C4-2B (cell line): ENCODE measurements at regions not wholly inside any gene's neighbourhood (a gene's known extent, or its start where the extent isn't known, plus 50 kb on each side); places are given as distances from the start of the nearest gene placed in this dataset.

Experiments
- CTCF ChIP-seq: fragments of 450-650 bp; conservative IDR thresholded peaks from 2 replicates; pipeline ENCODE4 v1.5.1; 2017; ENCODE audit warnings: mild to moderate bottlenecking
- ZFX ChIP-seq: fragments of 450-650 bp; IDR thresholded peaks from 2 replicates; pipeline ENCODE4 v1.6.1; 2017

GRCh38 chr7:115721293-115722217 lies 309.0 kb downstream of the TFEC start:
- TF ChIP-seq CTCF = no peak
- no peak for TF ChIP-seq ZFX
